GM21423 (cell line): ENCODE measurements at regions not wholly inside any gene's neighbourhood (a gene's known extent, or its start where the extent isn't known, plus 50 kb on each side); places are given as distances from the start of the nearest gene placed in this dataset.
"Not testable (repeated sequence)": the region's sequence is repeated elsewhere in the genome, so short reads cannot be mapped to it uniquely, and the experiment has no call there.

ENCODE experiments used
- ATAC-seq: cut with Tn5 transposase; IDR thresholded peaks from one replicate; pipeline ENCODE4 v1.9.1; 2021; ENCODE audit warnings: mild to moderate bottlenecking, moderate library complexity; ENCODE audit not compliant: unreplicated experiment

DNA sequence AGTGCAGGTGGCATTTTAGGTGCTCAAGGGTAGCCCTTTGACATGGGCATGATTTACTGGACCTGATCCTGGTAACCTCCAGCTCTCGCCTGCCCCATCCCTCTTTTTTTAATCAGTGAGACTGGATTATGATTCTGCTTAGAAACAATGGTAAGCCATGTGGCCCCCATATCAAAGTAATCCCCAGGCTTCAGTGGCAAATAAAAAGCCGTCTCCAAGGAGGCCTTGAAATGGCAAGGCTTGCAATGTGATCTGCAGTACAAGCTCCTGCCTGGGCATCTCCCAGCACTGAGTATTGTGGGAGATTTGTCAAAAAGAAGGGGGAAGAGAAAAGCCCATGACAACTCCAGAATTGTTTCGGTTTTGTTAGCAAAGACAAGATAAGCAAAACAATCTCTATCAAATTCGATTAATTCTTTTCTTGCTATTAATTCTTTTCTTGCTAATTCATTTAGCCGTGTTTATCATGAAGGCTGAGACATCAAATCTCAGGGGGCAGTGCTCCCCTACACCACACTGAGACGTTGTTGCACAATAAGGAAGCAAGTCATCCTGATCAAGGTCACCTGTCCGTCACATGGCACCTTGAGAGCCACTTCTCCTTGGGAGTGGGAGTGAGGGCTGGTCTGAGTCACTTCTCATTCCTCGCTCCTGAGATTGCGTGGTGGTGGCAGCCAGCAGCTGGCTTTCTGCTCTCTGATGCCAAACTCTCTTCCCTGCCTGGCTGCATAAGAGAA is 312.7 kb upstream of the GATB start:
- ATAC-seq = no peak

DNA sequence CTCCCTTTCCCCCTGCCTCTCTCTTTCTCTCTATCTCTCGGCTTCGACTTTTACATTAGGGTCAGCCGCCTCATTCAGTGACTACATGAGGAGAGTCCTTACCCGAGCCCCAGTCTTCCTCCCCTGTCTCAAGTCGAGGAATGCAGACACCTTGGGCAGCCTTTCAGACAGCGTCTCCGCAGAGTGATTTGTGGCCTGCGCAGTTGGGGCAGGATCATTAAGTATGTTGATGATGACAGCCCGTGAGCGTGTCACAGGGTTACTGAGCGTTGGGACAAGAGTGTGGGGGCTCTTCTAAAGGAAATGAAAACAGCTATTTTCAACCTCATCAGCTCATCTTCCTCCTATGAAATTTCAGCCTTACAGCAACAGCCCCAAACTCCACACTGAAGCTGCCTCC is 312.1 kb upstream of the GATB start:
- no peak for ATAC-seq

DNA sequence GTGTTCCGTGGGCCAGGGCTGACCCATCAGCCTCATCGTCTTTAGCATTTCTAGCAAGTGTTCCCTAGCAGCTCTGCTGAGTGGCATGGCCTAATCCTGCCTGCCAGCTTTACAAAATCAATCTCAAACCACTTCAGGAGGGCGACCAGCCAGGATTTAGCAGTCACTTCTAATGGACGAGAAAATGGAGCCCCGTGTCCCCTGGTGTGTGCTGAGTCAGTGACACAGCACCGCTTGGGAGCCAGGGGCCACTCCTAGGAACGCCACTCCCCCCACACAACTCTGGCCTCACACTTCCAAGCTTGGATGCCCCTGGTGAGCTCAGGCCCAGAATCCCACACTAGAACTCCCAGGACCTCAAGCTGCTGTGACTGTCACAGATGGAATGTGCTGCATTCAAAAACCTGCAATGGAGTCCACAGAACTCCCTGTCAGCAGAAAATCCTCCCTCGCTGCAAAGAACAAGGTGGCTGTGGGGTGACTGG is 311.2 kb upstream of the GATB start:
- no peak for ATAC-seq

GRCh38 chr4:152070854-152071253 is 310.0 kb upstream of the GATB start:
- no peak for ATAC-seq

DNA sequence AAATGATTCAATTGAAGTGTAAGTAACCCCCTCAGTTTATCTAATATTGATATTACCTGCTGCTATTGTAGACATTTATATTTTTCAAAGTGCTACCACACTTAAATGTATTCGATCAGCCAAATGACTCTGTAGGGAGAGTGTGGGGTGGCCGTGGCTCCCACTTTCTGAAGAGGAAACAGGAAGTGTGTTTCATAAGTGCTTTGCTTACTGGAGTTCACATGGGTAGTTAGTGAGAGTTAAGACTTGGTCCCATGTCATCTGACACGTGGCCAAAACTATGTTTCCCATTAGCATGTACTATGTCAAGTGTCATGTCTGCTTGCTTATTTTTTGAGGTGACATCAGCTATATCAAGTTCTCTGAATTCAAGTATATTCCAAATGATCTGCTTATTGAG is 308.1 kb upstream of the GATB start:
- ATAC-seq = no peak

- ATAC-seq = no peak
Measured at GRCh38 chr4:152065545-152065944, 304.7 kb upstream of the GATB start.

- no peak for ATAC-seq
Measured at GRCh38 chr4:152064753-152065152, 303.9 kb upstream of the GATB start.

DNA sequence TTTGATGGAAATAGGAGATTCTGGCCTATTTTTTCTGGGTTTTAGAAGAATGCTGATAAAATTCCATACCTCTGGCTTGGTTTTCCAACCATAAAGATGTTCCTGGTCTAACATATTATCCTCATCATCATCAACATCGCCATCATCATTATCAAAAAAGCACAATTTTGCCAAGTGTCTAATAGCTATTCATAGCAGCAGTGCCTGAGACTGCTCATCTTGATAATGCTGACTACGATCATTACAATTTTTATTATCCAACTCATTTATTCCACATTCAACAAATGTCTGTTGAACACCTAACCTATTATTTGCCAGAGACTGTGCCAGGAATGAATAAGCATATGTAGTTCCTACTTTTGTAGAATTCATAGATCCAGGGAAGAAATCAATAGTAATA is 303.5 kb upstream of the GATB start:
- no peak for ATAC-seq

- ATAC-seq = no peak
Measured at GRCh38 chr4:152063621-152064240, 302.9 kb upstream of the GATB start.

GRCh38 chr4:152062936-152063620 is 302.3 kb upstream of the GATB start:
- no peak for ATAC-seq

DNA sequence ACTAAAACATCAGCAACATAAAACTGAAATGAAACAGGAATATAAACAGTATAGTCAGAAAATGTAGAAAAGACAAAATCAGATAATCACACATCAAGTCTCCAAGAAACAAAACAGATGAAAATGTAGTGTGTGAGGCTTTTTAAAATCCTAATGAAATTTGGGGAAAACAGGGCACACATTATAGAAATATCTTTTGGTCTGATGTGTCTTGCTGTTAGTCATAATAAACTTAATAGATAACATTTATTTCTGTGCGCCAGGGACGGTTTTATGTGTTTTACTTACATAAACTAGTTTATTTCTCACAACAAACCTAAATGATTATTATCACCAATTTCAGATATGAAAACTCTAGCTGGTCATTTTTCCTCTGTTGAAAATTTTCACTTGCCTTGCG is 293.9 kb upstream of the GATB start:
- ATAC-seq = no peak

GRCh38 chr4:152052451-152053057 is 291.7 kb upstream of the GATB start:
- no peak for ATAC-seq

GRCh38 chr4:152051332-152051731 is 290.5 kb upstream of the GATB start:
- ATAC-seq = not testable (repeated sequence)

- ATAC-seq = no peak
Measured at GRCh38 chr4:152050106-152050505, 289.3 kb upstream of the GATB start.

DNA sequence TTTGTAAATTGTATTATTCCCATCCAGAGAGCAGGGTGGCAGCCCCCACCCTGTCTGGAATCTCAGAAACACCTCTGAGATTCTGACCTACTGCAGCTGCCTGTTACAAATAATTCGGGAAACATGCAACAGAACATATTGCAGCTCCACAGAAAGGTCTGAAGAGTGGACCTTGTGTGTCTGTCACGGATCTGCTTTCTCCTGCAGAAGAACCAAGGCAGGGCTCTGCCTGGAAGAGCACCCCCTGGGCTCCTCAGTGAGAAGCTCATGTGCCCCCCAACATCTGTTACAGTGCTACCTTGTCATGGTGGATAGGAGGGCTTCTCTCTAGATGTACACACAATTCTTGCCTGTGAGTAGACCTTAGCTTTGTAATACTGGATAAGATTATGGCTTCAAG is 286.6 kb upstream of the GATB start:
- no peak for ATAC-seq

- ATAC-seq = peak; percentile 51
Measured at GRCh38 chr4:152045807-152046571, 285.2 kb upstream of the GATB start.

- ATAC-seq = peak; percentile 57
Measured at GRCh38 chr4:152045449-152045806, 284.6 kb upstream of the GATB start.

- ATAC-seq = no peak
Measured at GRCh38 chr4:152044331-152045036, 283.7 kb upstream of the GATB start.

DNA sequence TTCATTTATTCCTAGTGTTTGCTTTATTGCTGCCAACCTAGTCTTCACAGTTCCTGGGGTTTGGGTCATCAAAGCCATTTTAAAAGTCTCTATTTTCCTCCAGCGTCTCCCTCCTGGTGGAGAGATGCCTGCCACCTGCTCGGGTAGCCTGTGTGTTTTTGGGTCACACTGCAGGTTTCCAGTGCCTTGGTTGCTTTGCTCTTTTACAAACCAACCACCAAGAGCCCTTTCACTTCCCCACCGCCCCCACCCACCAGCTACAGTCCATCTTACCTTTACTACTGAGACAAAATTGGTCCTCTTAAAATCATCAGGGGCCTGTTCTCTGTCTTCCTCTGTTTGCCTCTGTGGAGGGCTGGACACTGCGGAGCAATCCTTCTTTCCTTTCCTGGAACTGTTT is 280.5 kb upstream of the GATB start:
- ATAC-seq = no peak

DNA sequence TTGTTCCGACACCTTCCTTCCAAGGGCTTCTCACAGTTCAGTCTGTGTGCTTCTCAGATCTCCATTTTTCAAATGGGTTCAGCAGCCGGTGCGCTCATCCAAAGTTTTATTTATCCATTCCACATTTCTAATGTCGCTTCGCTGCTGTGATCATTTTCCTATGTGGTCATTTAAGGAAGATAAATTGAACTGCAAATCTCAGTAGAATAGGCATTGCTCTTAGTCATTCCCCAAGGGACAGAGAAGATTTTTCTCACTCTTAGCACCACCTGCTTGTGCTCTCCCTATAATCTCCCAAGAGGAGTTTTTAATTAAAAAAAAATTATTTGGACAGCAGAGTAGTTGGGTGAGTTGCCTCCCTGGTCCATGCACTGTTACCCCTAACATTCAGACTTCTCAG is 278.9 kb upstream of the GATB start:
- no peak for ATAC-seq
